Astrocyte (in vitro differentiated cells and primary cell): ENCODE measurements at regions not wholly inside any gene's neighbourhood (a gene's known extent, or its start where the extent isn't known, plus 50 kb on each side); places are given as distances from the start of the nearest gene placed in this dataset.

Experiments used
- CTCF ChIP-seq: IDR thresholded peaks from 2 replicates; pipeline ENCODE4 v1.5.1; 2011; ENCODE audit warnings: low read depth, mild to moderate bottlenecking, inconsistent platforms, low read length, moderate library complexity; ENCODE audit not compliant: insufficient read depth
- EZH2 ChIP-seq: IDR thresholded peaks from 2 replicates; pipeline ENCODE4 v1.6.1; 2012; ENCODE audit warnings: mild to moderate bottlenecking, low read length, inconsistent platforms; ENCODE audit not compliant: insufficient read depth

GRCh38 chr18:73617981-73618380 is 529.7 kb downstream of the FBXO15 start:
- TF ChIP-seq CTCF: no peak
- TF ChIP-seq EZH2: no peak
